Nephron (organoid): ENCODE measurements at regions not wholly inside any gene's neighbourhood (a gene's known extent, or its start where the extent isn't known, plus 50 kb on each side); places are given as distances from the start of the nearest gene placed in this dataset.

Source experiments
- H3K27ac Mint-ChIP-seq, 3 experiments: 2 replicates each; pipeline ENCODE4 v1.8.0; 2020; ENCODE audit warnings: mixed read lengths in 3 of 3, mild to moderate bottlenecking in 2 of 3, moderate library complexity in 1 of 3
- H3K27me3 Mint-ChIP-seq: 2 replicates; pipeline ENCODE4 v1.8.0; 2021; ENCODE audit warnings: low read depth, mild to moderate bottlenecking, moderate library complexity, mixed read lengths
- H3K36me3 Mint-ChIP-seq: 2 replicates; pipeline ENCODE4 v1.8.0; 2020; ENCODE audit warnings: low read depth, mixed read lengths
- H3K4me1 Mint-ChIP-seq: 2 replicates; pipeline ENCODE4 v1.8.0; 2020; ENCODE audit warnings: mixed read lengths
- H3K4me3 Mint-ChIP-seq, 3 experiments: 2 replicates each; pipeline ENCODE4 v1.8.0; 2020; ENCODE audit warnings: mild to moderate bottlenecking in 3 of 3, mixed read lengths in 3 of 3, moderate library complexity in 2 of 3
- H3K9me3 Mint-ChIP-seq: 2 replicates; pipeline ENCODE4 v1.8.0; 2020; ENCODE audit warnings: mixed read lengths
- TF ChIP-seq, protein P1 (sequence below), 3 experiments: fragments of 200-600 bp; sonication (generic); IDR thresholded peaks; one replicate each; pipeline ENCODE4 v1.5.0; 2021; ENCODE audit warnings: antibody characterized with exemption in 3 of 3; ENCODE audit not compliant: unreplicated experiment in 3 of 3

DNA sequence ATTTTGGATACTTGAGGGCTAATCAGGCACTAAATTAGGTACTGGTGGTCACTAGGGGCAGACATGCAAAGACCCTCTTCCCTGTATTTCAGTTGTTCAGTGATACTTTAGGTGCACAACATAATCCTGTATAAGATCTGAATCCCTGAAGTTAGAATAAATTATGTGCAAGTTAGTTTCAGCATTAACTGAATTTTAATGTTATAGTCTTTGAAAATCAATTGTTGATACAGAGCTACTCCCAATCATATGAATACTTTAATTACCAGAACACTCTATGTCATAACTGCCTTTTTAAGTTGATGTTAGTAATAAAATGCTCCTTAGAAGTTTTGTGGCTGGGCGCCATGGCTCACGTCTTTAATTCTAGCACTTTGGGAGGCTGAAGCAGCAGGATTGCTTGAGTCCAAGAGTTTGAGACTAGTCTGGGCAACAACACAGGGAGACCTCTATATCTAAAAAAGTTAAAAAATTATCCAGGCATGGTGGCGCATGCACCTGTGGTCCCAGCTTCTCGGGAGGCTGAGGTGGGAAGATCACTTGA lies 87.1 kb upstream of the SKAP2 start:
- H3K27me3 Mint-ChIP-seq: no peaks in the 10 kb centered on the region
- H3K36me3 Mint-ChIP-seq: no peaks in the 10 kb centered on the region
- no peak overlapping the region for H3K27ac Mint-ChIP-seq
- TF ChIP-seq, protein P1, sequence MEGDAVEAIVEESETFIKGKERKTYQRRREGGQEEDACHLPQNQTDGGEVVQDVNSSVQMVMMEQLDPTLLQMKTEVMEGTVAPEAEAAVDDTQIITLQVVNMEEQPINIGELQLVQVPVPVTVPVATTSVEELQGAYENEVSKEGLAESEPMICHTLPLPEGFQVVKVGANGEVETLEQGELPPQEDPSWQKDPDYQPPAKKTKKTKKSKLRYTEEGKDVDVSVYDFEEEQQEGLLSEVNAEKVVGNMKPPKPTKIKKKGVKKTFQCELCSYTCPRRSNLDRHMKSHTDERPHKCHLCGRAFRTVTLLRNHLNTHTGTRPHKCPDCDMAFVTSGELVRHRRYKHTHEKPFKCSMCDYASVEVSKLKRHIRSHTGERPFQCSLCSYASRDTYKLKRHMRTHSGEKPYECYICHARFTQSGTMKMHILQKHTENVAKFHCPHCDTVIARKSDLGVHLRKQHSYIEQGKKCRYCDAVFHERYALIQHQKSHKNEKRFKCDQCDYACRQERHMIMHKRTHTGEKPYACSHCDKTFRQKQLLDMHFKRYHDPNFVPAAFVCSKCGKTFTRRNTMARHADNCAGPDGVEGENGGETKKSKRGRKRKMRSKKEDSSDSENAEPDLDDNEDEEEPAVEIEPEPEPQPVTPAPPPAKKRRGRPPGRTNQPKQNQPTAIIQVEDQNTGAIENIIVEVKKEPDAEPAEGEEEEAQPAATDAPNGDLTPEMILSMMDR (IDR thresholded peaks at IDR 0.05; ENCODE audit: unreplicated experiment in 3 of 3): no peak
- no peaks in the 10 kb centered on the region for H3K4me1 Mint-ChIP-seq
- H3K4me3 Mint-ChIP-seq: no peak overlapping the region
- H3K9me3 Mint-ChIP-seq: no peaks in the 10 kb centered on the region

DNA sequence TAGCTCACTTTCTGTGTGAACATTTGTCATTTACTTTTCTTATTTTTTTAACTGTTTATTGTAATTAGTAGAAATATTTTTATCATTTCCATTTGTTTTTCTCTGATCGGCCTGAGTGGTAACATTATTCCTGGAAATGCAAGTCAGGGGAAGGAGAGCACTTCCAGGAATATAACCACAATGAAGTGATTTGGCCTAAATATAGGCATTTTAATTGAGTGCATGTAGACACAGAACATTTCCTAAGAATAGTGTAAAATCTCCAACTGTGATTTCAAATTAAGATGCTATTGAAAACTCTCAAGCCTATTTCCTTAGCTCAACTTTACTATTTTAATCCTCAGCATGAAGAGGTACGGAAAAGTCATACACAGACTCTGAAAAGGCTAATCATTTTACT lies 86.5 kb upstream of the SKAP2 start:
- no peaks in the 10 kb centered on the region for H3K4me1 Mint-ChIP-seq
- no peaks in the 10 kb centered on the region for H3K27me3 Mint-ChIP-seq
- no peak overlapping the region for H3K27ac Mint-ChIP-seq
- TF ChIP-seq, protein P1 (IDR thresholded peaks at IDR 0.05; ENCODE audit: unreplicated experiment in 3 of 3): no peak
- H3K4me3 Mint-ChIP-seq: no peak overlapping the region
- no peaks in the 10 kb centered on the region for H3K36me3 Mint-ChIP-seq
- no peaks in the 10 kb centered on the region for H3K9me3 Mint-ChIP-seq

DNA sequence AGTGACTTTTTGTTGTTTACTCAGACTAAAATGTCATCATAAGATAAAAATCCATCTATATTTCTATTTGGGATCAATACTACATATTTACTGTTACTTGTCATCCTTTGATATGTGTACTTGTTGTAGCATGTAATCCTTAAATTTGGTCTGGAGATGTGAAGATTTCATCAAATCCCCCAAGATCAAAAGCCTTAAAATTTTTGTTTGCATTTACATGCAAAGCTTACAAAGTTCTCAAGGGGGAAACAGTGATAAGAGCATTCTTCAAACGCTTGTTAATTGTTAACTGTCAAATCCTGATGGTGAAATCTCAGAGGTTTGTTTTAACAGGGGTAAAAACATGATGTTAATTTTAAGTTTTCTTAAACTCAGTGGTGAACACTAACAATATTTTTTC lies 84.9 kb upstream of the SKAP2 start:
- H3K27ac Mint-ChIP-seq: no peak overlapping the region
- TF ChIP-seq, protein P1 (IDR thresholded peaks at IDR 0.05; ENCODE audit: unreplicated experiment in 3 of 3): no peak
- H3K36me3 Mint-ChIP-seq: no peaks in the 10 kb centered on the region
- H3K4me1 Mint-ChIP-seq: peaks cover 4% of the 10 kb centered on the region
- H3K4me3 Mint-ChIP-seq: no peak overlapping the region
- no peaks in the 10 kb centered on the region for H3K27me3 Mint-ChIP-seq
- H3K9me3 Mint-ChIP-seq: no peaks in the 10 kb centered on the region

DNA sequence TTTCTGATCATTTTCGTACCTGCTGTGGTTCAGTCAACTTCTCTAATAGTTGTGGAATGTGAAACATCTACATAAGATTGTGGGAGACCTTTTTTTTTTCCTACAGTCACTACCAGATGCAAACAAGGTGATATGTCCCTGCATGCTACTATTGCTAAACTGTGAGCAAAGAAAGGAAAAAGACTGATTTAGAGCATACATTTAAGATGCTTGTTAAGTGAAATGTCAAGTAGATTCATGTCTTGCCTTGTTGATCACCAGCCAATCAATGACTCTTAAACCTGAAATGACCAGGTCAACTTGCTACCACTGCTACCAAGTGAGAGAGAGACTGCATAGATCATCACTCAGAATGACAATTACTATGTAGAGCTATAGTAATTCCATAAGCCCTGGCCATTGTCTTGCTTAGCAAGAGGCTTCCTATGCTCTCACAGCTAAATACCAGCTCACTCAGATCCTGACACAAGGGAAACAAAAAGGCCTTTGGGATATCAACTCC lies 84.3 kb upstream of the SKAP2 start:
- H3K27ac Mint-ChIP-seq: no peak overlapping the region
- H3K27me3 Mint-ChIP-seq: no peaks in the 10 kb centered on the region
- TF ChIP-seq, protein P1 (IDR thresholded peaks at IDR 0.05; ENCODE audit: unreplicated experiment in 3 of 3): no peak
- H3K36me3 Mint-ChIP-seq: no peaks in the 10 kb centered on the region
- no peaks in the 10 kb centered on the region for H3K9me3 Mint-ChIP-seq
- H3K4me1 Mint-ChIP-seq: peaks cover 6% of the 10 kb centered on the region
- no peak overlapping the region for H3K4me3 Mint-ChIP-seq

DNA sequence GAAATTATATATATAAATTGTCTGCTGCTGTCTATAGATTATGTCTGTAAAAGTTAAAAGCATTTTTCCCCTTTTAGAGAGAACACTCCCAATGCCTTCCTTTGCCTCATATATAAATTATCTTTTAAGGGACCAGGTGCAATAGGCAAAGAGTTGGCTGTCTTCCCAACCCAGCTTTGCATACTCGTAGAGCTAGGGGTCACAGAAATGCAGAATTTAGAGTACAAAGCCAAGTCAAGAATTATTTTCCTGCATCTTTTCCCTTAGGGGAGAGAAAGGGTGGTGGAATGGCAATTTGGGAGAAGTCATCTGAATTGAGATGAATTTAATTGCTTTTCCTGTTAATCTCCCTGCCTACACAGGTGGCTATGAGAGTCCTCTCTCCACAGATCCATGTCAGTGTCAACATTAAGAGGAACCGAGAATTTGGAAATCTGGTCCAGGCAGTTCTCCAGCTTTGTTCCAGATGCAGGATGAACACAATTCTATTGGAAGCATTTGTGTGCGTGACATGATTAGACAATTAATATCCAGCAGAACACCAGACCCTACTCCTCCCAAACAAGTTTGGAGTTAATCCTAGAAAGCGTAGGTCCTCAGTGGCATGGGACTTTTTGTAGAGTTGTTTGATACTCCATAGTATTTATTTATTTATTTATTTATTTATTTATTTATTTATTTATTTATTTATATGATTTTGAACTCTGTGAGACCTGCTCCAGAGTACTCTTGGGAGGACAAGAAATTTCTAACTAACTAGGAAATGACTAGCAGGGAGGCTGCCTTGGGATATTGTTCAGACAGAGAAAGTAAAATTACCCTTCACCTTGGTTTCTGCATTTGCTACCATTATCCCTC lies 80.3 kb upstream of the SKAP2 start:
- Mint-ChIP-seq H3K4me1 (peaks cover 16% of the 10 kb centered on the region), H3K27me3 (no peaks in the 10 kb centered on the region), H3K27ac (no peak overlapping the region), H3K4me3 (no peak overlapping the region), H3K9me3 (no peaks in the 10 kb centered on the region), H3K36me3 (no peaks in the 10 kb centered on the region)
- TF ChIP-seq, protein P1 (IDR thresholded peaks at IDR 0.05; ENCODE audit: unreplicated experiment in 3 of 3): no peak
